ENCODE measurements at regions not wholly inside any gene's neighbourhood (a gene's known extent, or its start where the extent isn't known, plus 50 kb on each side); places are given as distances from the start of the nearest gene placed in this dataset.
"Not testable (repeated sequence)": the region's sequence is repeated elsewhere in the genome, so short reads cannot be mapped to it uniquely, and the experiment has no call there.

GRCh38 chrX:137792214-137792613 lies 226.3 kb downstream of the ZIC3 start:
- no peaks in the 10 kb centered on the region for H3K36me3 ChIP-seq
- no peak overlapping the region for H3K27ac ChIP-seq
- no peak for DNase-seq (ENCODE audit: low spot score in 2 of 2)
- 76% methylated on average over 8 of the region's 8 CpGs; no CpG with 5 or more reads in 1 of the 2 donors for WGBS, 2 donors
- H3K4me1 ChIP-seq = no peaks in the 10 kb centered on the region
- H3K4me3 ChIP-seq = no peak overlapping the region
- H3K9me3 ChIP-seq = no peaks in the 10 kb centered on the region
- no peaks in the 10 kb centered on the region for H3K27me3 ChIP-seq
- TF ChIP-seq POLR2A (IDR thresholded peaks at IDR 0.05) (no peak), CTCF (IDR thresholded peaks at IDR 0.05) (no peak), EP300 (IDR thresholded peaks at IDR 0.05) (no peak)

GRCh38 chrX:137797926-137798325 lies 232.0 kb downstream of the ZIC3 start:
- H3K4me1 ChIP-seq; H3K9me3 ChIP-seq; H3K27me3 ChIP-seq; H3K36me3 ChIP-seq; H3K27ac ChIP-seq; DNase-seq (ENCODE audit: low spot score in 2 of 2); H3K4me3 ChIP-seq: not testable (repeated sequence)
- WGBS, 2 donors = 88% methylated on average over 3 of the region's 3 CpGs

GRCh38 chrX:137823257-137823656 lies 257.3 kb downstream of the ZIC3 start:
- no peaks in the 10 kb centered on the region for H3K4me1 ChIP-seq
- no peak for DNase-seq (ENCODE audit: low spot score in 2 of 2)
- TF ChIP-seq CTCF (IDR thresholded peaks at IDR 0.05) (no peak), POLR2A (IDR thresholded peaks at IDR 0.05) (no peak), EP300 (IDR thresholded peaks at IDR 0.05) (no peak)
- no peaks in the 10 kb centered on the region for H3K36me3 ChIP-seq
- no peaks in the 10 kb centered on the region for H3K9me3 ChIP-seq
- no peaks in the 10 kb centered on the region for H3K27me3 ChIP-seq
- no peak overlapping the region for H3K27ac ChIP-seq
- WGBS, 2 donors = 91 to 100% methylated on average over 1 of the region's 1 CpG
- no peak overlapping the region for H3K4me3 ChIP-seq

GRCh38 chrX:137847376-137847775 lies 281.4 kb downstream of the ZIC3 start:
- no peak overlapping the region for H3K4me3 ChIP-seq
- DNase-seq (ENCODE audit: low spot score in 2 of 2) = no peak
- TF ChIP-seq EP300 (IDR thresholded peaks at IDR 0.05) = no peak
- H3K27ac ChIP-seq = no peak overlapping the region
- H3K9me3 ChIP-seq = no peaks in the 10 kb centered on the region
- H3K4me1 ChIP-seq = no peaks in the 10 kb centered on the region
- no peaks in the 10 kb centered on the region for H3K36me3 ChIP-seq
- H3K27me3 ChIP-seq = no peaks in the 10 kb centered on the region
- WGBS, 2 donors = 51 to 62% methylated on average over 2 of the region's 2 CpGs

GRCh38 chrX:137848266-137848905 lies 282.5 kb downstream of the ZIC3 start:
- Histone ChIP-seq H3K27me3 (no peaks in the 10 kb centered on the region), H3K27ac (no peak overlapping the region), H3K4me3 (no peak overlapping the region), H3K4me1 (no peaks in the 10 kb centered on the region), H3K36me3 (no peaks in the 10 kb centered on the region), H3K9me3 (no peaks in the 10 kb centered on the region)
- WGBS, 2 donors = 39 to 40% methylated on average over 11 of the region's 11 CpGs
- no peak for DNase-seq (ENCODE audit: low spot score in 2 of 2)
- TF ChIP-seq POLR2A (IDR thresholded peaks at IDR 0.05) = no peak
- no peak for TF ChIP-seq CTCF (IDR thresholded peaks at IDR 0.05)
- no peak for TF ChIP-seq EP300 (IDR thresholded peaks at IDR 0.05)

GRCh38 chrX:137852502-137852901 lies 286.6 kb downstream of the ZIC3 start:
- H3K4me1 ChIP-seq = no peaks in the 10 kb centered on the region
- no peak overlapping the region for H3K4me3 ChIP-seq
- H3K36me3 ChIP-seq = no peaks in the 10 kb centered on the region
- TF ChIP-seq POLR2A (IDR thresholded peaks at IDR 0.05) (no peak), EP300 (IDR thresholded peaks at IDR 0.05) (no peak), CTCF (IDR thresholded peaks at IDR 0.05) (no peak)
- no peak for DNase-seq (ENCODE audit: low spot score in 2 of 2)
- H3K9me3 ChIP-seq = no peaks in the 10 kb centered on the region
- H3K27ac ChIP-seq = no peak overlapping the region
- peaks cover 0 to 4% of the 10 kb centered on the region in 2 donors for H3K27me3 ChIP-seq
- WGBS, 2 donors = 63 to 80% methylated on average over 2 of the region's 2 CpGs
